ENCODE measurements at regions not wholly inside any gene's neighbourhood (a gene's known extent, or its start where the extent isn't known, plus 50 kb on each side); places are given as distances from the start of the nearest gene placed in this dataset.

DNA sequence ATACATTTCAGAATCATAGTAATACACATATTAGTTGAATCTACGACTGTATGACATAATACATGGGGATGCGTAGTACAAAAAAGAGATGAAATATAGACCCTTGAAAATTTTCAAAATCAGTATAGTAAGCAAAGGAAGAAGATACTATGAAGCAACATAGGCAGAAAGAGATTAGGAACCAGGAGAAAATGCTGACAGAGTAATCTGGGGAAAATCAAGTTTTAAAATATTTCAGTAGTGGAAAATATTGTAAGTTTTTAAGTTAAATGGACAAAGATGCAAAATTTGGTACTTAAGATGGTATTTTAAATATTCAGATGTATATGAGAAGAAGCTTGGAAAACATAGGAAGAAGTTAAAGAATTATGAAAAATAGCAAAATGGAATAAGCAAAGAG, 915.6 kb upstream of the LRFN5 start:
- TF ChIP-seq EZH2 (IDR thresholded peaks at IDR 0.05) (no peak), FOXP2 (optimal IDR thresholded peaks at IDR 0.05; ENCODE audit: control extremely low read depth, extremely low read length, insufficient read depth) (no peak)
